ENCODE measurements at regions not wholly inside any gene's neighbourhood (a gene's known extent, or its start where the extent isn't known, plus 50 kb on each side); places are given as distances from the start of the nearest gene placed in this dataset.

DNA sequence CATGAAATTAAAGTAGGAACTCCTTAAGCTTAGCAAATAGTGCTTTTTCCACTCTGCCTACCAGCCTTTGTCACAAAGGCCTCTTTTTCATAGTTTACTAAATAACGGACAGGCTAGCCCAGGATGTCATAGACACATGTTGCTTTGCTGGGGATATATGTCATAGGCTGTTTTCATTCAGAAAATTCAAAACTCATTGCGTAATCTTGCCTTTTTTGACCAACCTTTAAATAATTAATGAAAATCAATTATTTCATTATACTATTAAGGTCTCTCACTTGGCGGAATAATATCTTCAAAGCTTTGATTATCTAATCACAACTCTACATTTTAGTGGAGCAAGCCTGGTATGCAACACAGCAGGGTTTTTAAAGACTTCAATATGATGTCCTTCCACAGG is 1245.7 kb upstream of the LRRTM1 start:
- no peak for DNase-seq
- H3K4me3 ChIP-seq, result no peak overlapping the region
- no peaks in the 10 kb centered on the region for H3K27me3 ChIP-seq (ENCODE audit: control insufficient read depth in 3 of 3, insufficient read depth in 3 of 3, low read length in 2 of 3)
- H3K4me1 ChIP-seq (ENCODE audit: control insufficient read depth in 5 of 5, insufficient read depth in 5 of 5, low read length in 5 of 5), result no peaks in the 10 kb centered on the region
- peaks cover 0 to 3% (median 0%) of the 10 kb centered on the region in 4 donors for H3K9me3 ChIP-seq (ENCODE audit: control insufficient read depth in 4 of 4, insufficient read depth in 3 of 4, low read length in 3 of 4)
- WGBS, 2 donors, result 83 to 92% methylated on average over 3 of the region's 3 CpGs
- H3K36me3 ChIP-seq (ENCODE audit: control insufficient read depth in 4 of 4, insufficient read depth in 4 of 4, low read length in 4 of 4), result no peaks in the 10 kb centered on the region
- no peak overlapping the region for H3K9ac ChIP-seq (ENCODE audit: insufficient read depth in 1 of 2, low read length in 2 of 2)
- H3K27ac ChIP-seq (ENCODE audit: low read depth in 1 of 2, low read length in 1 of 2), result no peak overlapping the region
- no peak for TF ChIP-seq CTCF (IDR thresholded peaks at IDR 0.05; ENCODE audit: control extremely low read depth, extremely low read depth)
- no peak for ATAC-seq (ENCODE audit: insufficient read depth, low FRiP score)

DNA sequence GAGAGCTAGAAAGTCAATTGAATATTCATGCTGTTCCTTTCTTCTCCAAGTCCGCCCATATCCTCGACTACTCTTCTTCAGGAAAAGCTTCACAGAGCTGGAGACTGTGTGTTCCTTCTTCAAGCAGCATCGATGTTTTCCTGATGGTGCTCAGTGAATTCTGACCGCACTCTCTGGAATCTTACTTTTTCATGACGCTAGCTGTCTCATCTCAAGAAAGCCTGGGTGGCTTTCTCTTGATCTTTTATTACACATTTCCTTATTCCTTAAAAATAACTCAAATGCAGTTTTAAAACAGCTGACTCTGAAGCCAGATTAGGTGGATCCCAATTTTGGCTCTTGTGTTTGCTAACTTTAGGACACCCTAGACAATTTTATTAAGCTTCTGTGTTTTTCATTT is 1245.1 kb upstream of the LRRTM1 start:
- H3K4me1 ChIP-seq (ENCODE audit: control insufficient read depth in 5 of 5, insufficient read depth in 5 of 5, low read length in 5 of 5), result no peaks in the 10 kb centered on the region
- TF ChIP-seq CTCF (IDR thresholded peaks at IDR 0.05; ENCODE audit: control extremely low read depth, extremely low read depth), result no peak
- H3K27ac ChIP-seq (ENCODE audit: low read depth in 1 of 2, low read length in 1 of 2), result no peak overlapping the region
- peaks cover 0 to 3% (median 0%) of the 10 kb centered on the region in 4 donors for H3K9me3 ChIP-seq (ENCODE audit: control insufficient read depth in 4 of 4, insufficient read depth in 3 of 4, low read length in 3 of 4)
- ATAC-seq (ENCODE audit: insufficient read depth, low FRiP score), result no peak
- H3K4me3 ChIP-seq, result no peak overlapping the region
- no peak for DNase-seq
- no peaks in the 10 kb centered on the region for H3K27me3 ChIP-seq (ENCODE audit: control insufficient read depth in 3 of 3, insufficient read depth in 3 of 3, low read length in 2 of 3)
- WGBS, 2 donors, result 84 to 88% methylated on average over 5 of the region's 5 CpGs
- no peak overlapping the region for H3K9ac ChIP-seq (ENCODE audit: insufficient read depth in 1 of 2, low read length in 2 of 2)
- no peaks in the 10 kb centered on the region for H3K36me3 ChIP-seq (ENCODE audit: control insufficient read depth in 4 of 4, insufficient read depth in 4 of 4, low read length in 4 of 4)

DNA sequence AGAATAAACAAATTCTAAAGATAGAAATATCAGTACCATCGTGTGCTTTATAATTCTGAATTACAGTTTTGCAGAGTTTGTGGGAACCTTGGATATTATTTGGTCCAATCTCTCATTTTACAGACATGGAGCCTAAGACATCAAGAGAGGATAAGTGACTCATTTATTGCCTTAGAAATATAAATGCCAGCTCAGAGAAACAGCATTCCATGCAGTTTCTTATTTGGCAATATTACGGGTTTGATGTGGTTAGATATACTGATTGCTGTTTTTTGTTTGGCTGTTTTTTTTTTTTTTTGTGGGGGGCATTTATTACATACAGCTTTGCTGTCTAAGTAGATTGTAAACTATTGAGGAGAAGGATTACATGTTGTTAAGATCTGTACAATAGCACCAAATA is 1241.1 kb upstream of the LRRTM1 start:
- no peaks in the 10 kb centered on the region for H3K36me3 ChIP-seq (ENCODE audit: control insufficient read depth in 4 of 4, insufficient read depth in 4 of 4, low read length in 4 of 4)
- DNase-seq, result no peak
- no peaks in the 10 kb centered on the region for H3K27me3 ChIP-seq (ENCODE audit: control insufficient read depth in 3 of 3, insufficient read depth in 3 of 3, low read length in 2 of 3)
- 81 to 83% methylated on average over 2 of the region's 2 CpGs for WGBS, 2 donors
- ATAC-seq (ENCODE audit: insufficient read depth, low FRiP score), result no peak
- H3K9me3 ChIP-seq (ENCODE audit: control insufficient read depth in 4 of 4, insufficient read depth in 3 of 4, low read length in 3 of 4), result no peaks in the 10 kb centered on the region
- H3K4me1 ChIP-seq (ENCODE audit: control insufficient read depth in 5 of 5, insufficient read depth in 5 of 5, low read length in 5 of 5), result no peaks in the 10 kb centered on the region
- no peak overlapping the region for H3K4me3 ChIP-seq
- TF ChIP-seq CTCF (IDR thresholded peaks at IDR 0.05; ENCODE audit: control extremely low read depth, extremely low read depth), result no peak
- no peak overlapping the region for H3K9ac ChIP-seq (ENCODE audit: insufficient read depth in 1 of 2, low read length in 2 of 2)
- no peak overlapping the region for H3K27ac ChIP-seq (ENCODE audit: low read depth in 1 of 2, low read length in 1 of 2)

GRCh38 chr2:81542119-81542518 is 1237.6 kb upstream of the LRRTM1 start:
- no peak overlapping the region for H3K4me3 ChIP-seq
- TF ChIP-seq CTCF (IDR thresholded peaks at IDR 0.05; ENCODE audit: control extremely low read depth, extremely low read depth), result no peak
- DNase-seq (no peak), ATAC-seq (ENCODE audit: insufficient read depth, low FRiP score) (no peak)
- H3K4me1 ChIP-seq (ENCODE audit: control insufficient read depth in 5 of 5, insufficient read depth in 5 of 5, low read length in 5 of 5), result no peaks in the 10 kb centered on the region
- H3K9ac ChIP-seq (ENCODE audit: insufficient read depth in 1 of 2, low read length in 2 of 2), result no peak overlapping the region
- no peaks in the 10 kb centered on the region for H3K27me3 ChIP-seq (ENCODE audit: control insufficient read depth in 3 of 3, insufficient read depth in 3 of 3, low read length in 2 of 3)
- H3K27ac ChIP-seq (ENCODE audit: low read depth in 1 of 2, low read length in 1 of 2), result no peak overlapping the region
- WGBS, 2 donors, result 50 to 90% methylated on average over 1 of the region's 1 CpG
- no peaks in the 10 kb centered on the region for H3K36me3 ChIP-seq (ENCODE audit: control insufficient read depth in 4 of 4, insufficient read depth in 4 of 4, low read length in 4 of 4)
- no peaks in the 10 kb centered on the region for H3K9me3 ChIP-seq (ENCODE audit: control insufficient read depth in 4 of 4, insufficient read depth in 3 of 4, low read length in 3 of 4)
